KMS-11 (cell line): ENCODE measurements at regions not wholly inside any gene's neighbourhood (a gene's known extent, or its start where the extent isn't known, plus 50 kb on each side); places are given as distances from the start of the nearest gene placed in this dataset.

Source experiments
- H2AFZ ChIP-seq: fragments of 200-600 bp; sonication (generic); 2 replicates; pipeline ENCODE4 v1.6.1; 2016; ENCODE audit warnings: antibody characterized with exemption, mixed run types, low read depth
- H3K27ac ChIP-seq: fragments of 200-600 bp; sonication (generic); 2 replicates; pipeline ENCODE4 v1.6.1; 2016; ENCODE audit warnings: mild to moderate bottlenecking, mixed run types
- H3K27me3 ChIP-seq: fragments of 200-600 bp; sonication (generic); 2 replicates; pipeline ENCODE4 v1.6.1; 2017; ENCODE audit warnings: mild to moderate bottlenecking, low read depth, mixed run types, moderate library complexity; ENCODE audit not compliant: insufficient read depth
- H3K36me3 ChIP-seq: fragments of 200-600 bp; sonication (generic); 2 replicates; pipeline ENCODE4 v1.6.1; 2017; ENCODE audit warnings: mild to moderate bottlenecking, mixed run types; ENCODE audit not compliant: insufficient read depth
- H3K4me1 ChIP-seq: fragments of 200-600 bp; sonication (generic); 2 replicates; pipeline ENCODE4 v1.6.1; 2016; ENCODE audit warnings: mild to moderate bottlenecking, low read depth, mixed run types; ENCODE audit not compliant: poor library complexity, severe bottlenecking
- H3K4me2 ChIP-seq: fragments of 200-600 bp; sonication (generic); 2 replicates; pipeline ENCODE4 v1.7.0; 2016; ENCODE audit warnings: mild to moderate bottlenecking, mixed run types
- H3K4me3 ChIP-seq: fragments of 200-600 bp; sonication (generic); IDR thresholded peaks from 2 replicates; pipeline ENCODE4 v1.6.1; 2017; ENCODE audit warnings: low read depth, low read length, mixed read lengths; ENCODE audit not compliant: insufficient read depth
- H3K79me2 ChIP-seq: fragments of 200-600 bp; sonication (generic); 2 replicates; pipeline ENCODE4 v1.6.1; 2016; ENCODE audit warnings: low read depth, mixed run types; ENCODE audit not compliant: insufficient read depth
- H3K9ac ChIP-seq: fragments of 200-600 bp; sonication (generic); 2 replicates; pipeline ENCODE4 v1.6.1; 2016; ENCODE audit warnings: mild to moderate bottlenecking, mixed run types
- H4K20me1 ChIP-seq: fragments of 200-600 bp; sonication (generic); 2 replicates; pipeline ENCODE4 v1.6.1; 2016; ENCODE audit warnings: mild to moderate bottlenecking, mixed run types; ENCODE audit not compliant: insufficient read depth
- CTCF ChIP-seq: fragments of 200-600 bp; sonication (generic); conservative IDR thresholded peaks from 2 replicates; pipeline ENCODE4 v1.6.1; 2017; ENCODE audit warnings: low read depth, mild to moderate bottlenecking, antibody characterized with exemption, low read length, moderate library complexity, mixed read lengths

GRCh38 chr2:215667585-215668377, 231.9 kb upstream of the FN1 start:
- H3K79me2 ChIP-seq = no peaks in the 10 kb centered on the region
- no peaks in the 10 kb centered on the region for H3K27me3 ChIP-seq
- no peak overlapping the region for H3K4me2 ChIP-seq
- H3K36me3 ChIP-seq = no peaks in the 10 kb centered on the region
- H3K27ac ChIP-seq = no peak overlapping the region
- H4K20me1 ChIP-seq = no peaks in the 10 kb centered on the region
- no peak overlapping the region for H3K9ac ChIP-seq
- H2AFZ ChIP-seq = no peak overlapping the region
- no peak overlapping the region for H3K4me3 ChIP-seq
- H3K4me1 ChIP-seq = peaks cover 7% of the 10 kb centered on the region
- TF ChIP-seq CTCF = no peak

DNA sequence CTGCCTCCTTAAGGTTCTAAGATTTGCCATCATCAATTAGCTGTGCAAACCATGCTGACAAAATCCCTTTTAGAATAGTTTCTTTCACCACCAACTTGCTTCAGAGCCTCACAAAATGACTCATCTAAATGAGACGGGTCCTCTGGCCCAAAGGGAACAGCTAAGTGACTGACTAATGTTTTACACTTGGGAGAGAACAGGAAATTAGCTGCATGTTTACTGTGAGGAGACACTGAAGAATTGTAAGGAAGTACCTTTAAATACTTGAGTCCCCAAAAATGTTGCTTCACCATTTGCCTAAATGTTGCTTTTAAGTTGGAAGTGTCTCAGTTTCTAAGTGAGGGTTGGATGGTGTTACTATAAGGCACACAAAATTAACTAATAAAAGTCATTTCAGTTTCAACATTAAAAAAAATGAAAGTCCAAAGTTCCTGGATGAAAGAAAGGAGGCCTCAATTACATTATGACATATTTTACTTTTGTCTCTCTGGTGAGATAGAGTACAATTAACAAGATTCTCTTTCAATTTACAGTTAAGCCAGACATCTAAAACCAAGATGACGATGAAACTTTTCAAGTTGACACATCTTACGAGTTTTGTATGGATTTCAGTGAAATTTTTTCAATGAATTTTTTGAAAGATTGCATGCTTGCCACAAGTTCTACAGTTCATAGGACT, 229.1 kb upstream of the FN1 start:
- no peaks in the 10 kb centered on the region for H3K36me3 ChIP-seq
- H3K4me2 ChIP-seq = no peak overlapping the region
- no peaks in the 10 kb centered on the region for H3K79me2 ChIP-seq
- no peak overlapping the region for H3K4me3 ChIP-seq
- H3K9ac ChIP-seq = no peak overlapping the region
- H4K20me1 ChIP-seq = no peaks in the 10 kb centered on the region
- peaks cover under 1% of the 10 kb centered on the region for H3K4me1 ChIP-seq
- no peak overlapping the region for H3K27ac ChIP-seq
- H2AFZ ChIP-seq = no peak overlapping the region
- TF ChIP-seq CTCF = no peak
- H3K27me3 ChIP-seq = no peaks in the 10 kb centered on the region

DNA sequence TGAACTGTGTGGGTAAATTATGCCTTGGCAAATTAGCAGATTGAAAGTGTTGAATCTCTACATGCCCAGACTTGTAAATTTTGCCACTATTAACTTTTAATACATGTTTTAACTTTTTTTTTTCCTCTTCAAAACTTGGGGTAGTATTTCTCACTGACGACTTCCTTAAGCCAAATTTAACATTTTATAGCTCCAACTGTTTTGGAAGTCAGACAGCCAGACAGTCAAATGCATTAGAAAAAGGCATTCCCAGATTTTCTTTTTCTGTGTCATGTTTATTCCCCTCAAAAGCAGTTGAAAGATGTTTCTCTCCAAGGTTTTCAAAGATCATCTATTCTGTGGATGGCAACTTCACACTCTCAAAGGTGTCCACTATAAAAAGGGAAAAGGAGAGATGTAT, 226.8 kb upstream of the FN1 start:
- no peaks in the 10 kb centered on the region for H3K36me3 ChIP-seq
- no peaks in the 10 kb centered on the region for H3K79me2 ChIP-seq
- no peak overlapping the region for H3K9ac ChIP-seq
- H3K4me3 ChIP-seq = no peak overlapping the region
- no peak overlapping the region for H2AFZ ChIP-seq
- no peak overlapping the region for H3K4me2 ChIP-seq
- H3K27ac ChIP-seq = no peak overlapping the region
- TF ChIP-seq CTCF = no peak
- no peaks in the 10 kb centered on the region for H3K4me1 ChIP-seq
- H4K20me1 ChIP-seq = no peaks in the 10 kb centered on the region
- no peaks in the 10 kb centered on the region for H3K27me3 ChIP-seq

- Histone ChIP-seq H3K4me2 (no peak overlapping the region), H3K79me2 (no peaks in the 10 kb centered on the region), H3K4me3 (no peak overlapping the region), H3K27me3 (no peaks in the 10 kb centered on the region), H3K4me1 (no peaks in the 10 kb centered on the region), H3K9ac (no peak overlapping the region), H3K36me3 (no peaks in the 10 kb centered on the region), H4K20me1 (no peaks in the 10 kb centered on the region), H2AFZ (no peak overlapping the region), H3K27ac (no peak overlapping the region)
- no peak for TF ChIP-seq CTCF
Measured at GRCh38 chr2:215660687-215661086, 224.8 kb upstream of the FN1 start.
